Transverse colon (tissue), 4 donors: ENCODE measurements at regions not wholly inside any gene's neighbourhood (a gene's known extent, or its start where the extent isn't known, plus 50 kb on each side); places are given as distances from the start of the nearest gene placed in this dataset.

Experiments used
- DNase-seq: peaks from one replicate; pipeline ENCODE4 v3.0.0-alpha.2; 2019
- H3K27ac ChIP-seq, 4 donors: fragments of 200-600 bp; sonication (generic); 2 replicates each; pipeline ENCODE4 v1.5.1; 2016 to 2018; ENCODE audit warnings: inconsistent platforms in 4 of 4
- H3K27me3 ChIP-seq: fragments of 200-600 bp; sonication (generic); 2 replicates; pipeline ENCODE4 v1.5.1; 2017; ENCODE audit warnings: inconsistent platforms
- H3K36me3 ChIP-seq, 4 donors: fragments of 200-600 bp; sonication (generic); 2 replicates each; pipeline ENCODE4 v1.5.1; 2017 to 2019; ENCODE audit warnings: inconsistent platforms in 4 of 4
- H3K4me1 ChIP-seq, 4 donors: fragments of 200-600 bp; sonication (generic); 2 replicates each; pipeline ENCODE4 v1.5.1; 2017 to 2020; ENCODE audit warnings: inconsistent platforms in 4 of 4
- H3K4me3 ChIP-seq, 4 donors: fragments of 200-600 bp; sonication (generic); 1 replicate in 1 of 4; 2 replicates in 3 of 4; pipeline versions ENCODE4 v1.5.1 to v1.6.1; 2017 to 2019; ENCODE audit warnings: inconsistent platforms in 4 of 4
- H3K9me3 ChIP-seq, 2 donors: fragments of 200-600 bp; sonication (generic); 2 replicates each; pipeline ENCODE4 v1.5.1; 2017 to 2019; ENCODE audit warnings: inconsistent platforms in 2 of 2
- EP300 ChIP-seq: sonication (generic); formaldehyde crosslinking; IDR thresholded peaks from one replicate; pipeline ENCODE4 v1.6.1; 2017; ENCODE audit warnings: antibody characterized with exemption, low read depth
- POLR2A ChIP-seq: fragments of 450-650 bp; IDR thresholded peaks from one replicate; pipeline ENCODE4 v1.6.1; 2016; ENCODE audit warnings: antibody characterized with exemption, mild to moderate bottlenecking, moderate library complexity
- POLR2AphosphoS5 ChIP-seq, 3 donors: sonication (generic); formaldehyde crosslinking; IDR thresholded peaks; one replicate each; pipeline ENCODE4 v1.6.1; 2016; ENCODE audit warnings: antibody characterized with exemption in 3 of 3
- WGBS, 2 donors: methylation state at CpG; one replicate each; pipeline ENCODE4 v1.1.5; 2018; ENCODE audit warnings: low coverage in 1 of 2; 5-methylcytosine and 5-hydroxymethylcytosine counted together
- in situ Hi-C, 4 donors: fragments of 200-750 bp; cut with MboI; loops; one replicate each; pipeline versions ENCODE4 v1.15.0 to v1.15.1; 2017; ENCODE audit warnings: low sequenced_read_pairs in 3 of 4, low pct_ligation_motif_present in 1 of 4, low pct_unique_long_range_greater_than_20kb in 1 of 4
- intact Hi-C: fragments of 100-400 bp; cut with DNase I; formaldehyde crosslinking; loops from one replicate; pipeline ENCODE4 v1.15.1; 2023; ENCODE audit warnings: low total_unique reads
- TF ChIP-seq, protein P1 (sequence below), 5 experiments: fragments of 200-600 bp in 3 of 5; fragments of 450-650 bp in 2 of 5; sonication (generic) in 3 of 5; IDR thresholded peaks; 1 replicate in 2 of 5; 2 replicates in 3 of 5; pipeline ENCODE4 v1.5.1; 2016 to 2017; ENCODE audit warnings: antibody characterized with exemption in 5 of 5, inconsistent platforms in 3 of 5, mild to moderate bottlenecking in 2 of 5, moderate library complexity in 1 of 5

GRCh38 chr1:8091691-8092090 lies 65.6 kb upstream of the ERRFI1 start:
- DNase-seq: no peak
- Histone ChIP-seq H3K4me3 (no peak overlapping the region), H3K9me3 (no peaks in the 10 kb centered on the region), H3K36me3 (no peaks in the 10 kb centered on the region), H3K4me1 (peaks cover 7 to 41% (median 27%) of the 10 kb centered on the region in 4 donors), H3K27ac (no peak overlapping the region), H3K27me3 (no peaks in the 10 kb centered on the region)
- WGBS, 2 donors: 82 to 86% methylated on average over 2 of the region's 2 CpGs
- intact Hi-C loops: no loop called here
- in situ Hi-C loops: no loop called here
- no peak for TF ChIP-seq POLR2A
- TF ChIP-seq EP300: no peak
- TF ChIP-seq POLR2AphosphoS5 (IDR thresholded peaks at IDR 0.05): no peak
- TF ChIP-seq, protein P1, sequence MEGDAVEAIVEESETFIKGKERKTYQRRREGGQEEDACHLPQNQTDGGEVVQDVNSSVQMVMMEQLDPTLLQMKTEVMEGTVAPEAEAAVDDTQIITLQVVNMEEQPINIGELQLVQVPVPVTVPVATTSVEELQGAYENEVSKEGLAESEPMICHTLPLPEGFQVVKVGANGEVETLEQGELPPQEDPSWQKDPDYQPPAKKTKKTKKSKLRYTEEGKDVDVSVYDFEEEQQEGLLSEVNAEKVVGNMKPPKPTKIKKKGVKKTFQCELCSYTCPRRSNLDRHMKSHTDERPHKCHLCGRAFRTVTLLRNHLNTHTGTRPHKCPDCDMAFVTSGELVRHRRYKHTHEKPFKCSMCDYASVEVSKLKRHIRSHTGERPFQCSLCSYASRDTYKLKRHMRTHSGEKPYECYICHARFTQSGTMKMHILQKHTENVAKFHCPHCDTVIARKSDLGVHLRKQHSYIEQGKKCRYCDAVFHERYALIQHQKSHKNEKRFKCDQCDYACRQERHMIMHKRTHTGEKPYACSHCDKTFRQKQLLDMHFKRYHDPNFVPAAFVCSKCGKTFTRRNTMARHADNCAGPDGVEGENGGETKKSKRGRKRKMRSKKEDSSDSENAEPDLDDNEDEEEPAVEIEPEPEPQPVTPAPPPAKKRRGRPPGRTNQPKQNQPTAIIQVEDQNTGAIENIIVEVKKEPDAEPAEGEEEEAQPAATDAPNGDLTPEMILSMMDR (IDR thresholded peaks at IDR 0.05): no peak

GRCh38 chr1:8090241-8090702 lies 64.2 kb upstream of the ERRFI1 start:
- 54 to 61% methylated on average over 2 of the region's 2 CpGs for WGBS, 2 donors
- in situ Hi-C loops: no loop called here
- H3K9me3 ChIP-seq: no peaks in the 10 kb centered on the region
- H3K36me3 ChIP-seq: no peaks in the 10 kb centered on the region
- intact Hi-C loops: no loop called here
- peak overlapping the region; percentile 18 to 53 (median 39) for H3K27ac ChIP-seq
- H3K4me3 ChIP-seq: no peak overlapping the region
- no peaks in the 10 kb centered on the region for H3K27me3 ChIP-seq
- H3K4me1 ChIP-seq: peaks cover 2 to 27% (median 14%) of the 10 kb centered on the region in 4 donors
- TF ChIP-seq POLR2AphosphoS5 (IDR thresholded peaks at IDR 0.05) (peak in 1 of 3 donors; percentile 20), EP300 (no peak)
- no peak for DNase-seq

DNA sequence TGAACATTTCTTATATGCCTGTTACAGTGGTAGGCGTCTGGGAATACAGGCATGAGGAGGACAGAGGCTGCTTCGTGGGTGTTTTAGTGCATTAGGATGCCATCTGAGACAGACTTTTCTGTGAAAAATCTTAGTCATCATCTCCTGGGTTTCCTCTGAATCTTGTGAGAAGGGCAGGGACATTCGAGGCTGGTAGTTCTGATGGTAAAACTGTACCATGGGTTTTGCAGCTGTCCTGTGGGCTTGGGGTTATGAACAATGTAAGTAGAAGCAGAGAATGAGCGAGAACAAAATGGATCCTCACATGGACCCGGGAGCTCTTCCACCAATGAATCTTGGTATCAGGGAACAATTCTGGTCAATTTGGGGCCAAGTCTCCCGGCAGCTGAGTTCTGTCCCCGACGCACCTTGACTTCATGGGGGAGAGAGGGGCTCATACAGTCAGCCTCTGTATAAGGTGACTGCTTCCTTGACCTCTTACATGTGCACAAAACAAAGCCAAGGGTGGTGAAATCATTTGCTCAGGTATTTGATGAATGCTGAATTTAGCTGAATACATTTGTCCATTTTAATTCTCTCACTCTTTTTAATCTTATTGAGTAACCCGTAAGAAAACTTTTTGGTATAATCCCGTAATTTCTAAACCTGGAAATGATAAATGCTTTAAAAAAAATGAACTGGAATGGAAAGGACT lies 63.6 kb upstream of the ERRFI1 start:
- Histone ChIP-seq H3K27me3 (no peaks in the 10 kb centered on the region), H3K4me3 (no peak overlapping the region), H3K9me3 (no peaks in the 10 kb centered on the region), H3K4me1 (peaks cover 0 to 21% (median 8%) of the 10 kb centered on the region in 4 donors), H3K36me3 (no peaks in the 10 kb centered on the region), H3K27ac (peak overlapping the region in 3 of 4 donors; percentile 18 to 53 (median 42))
- intact Hi-C loops (no loop called here), in situ Hi-C loops (no loop called here)
- TF ChIP-seq EP300 (no peak), POLR2A (no peak), POLR2AphosphoS5 (IDR thresholded peaks at IDR 0.05) (no peak)
- TF ChIP-seq, protein P1 (IDR thresholded peaks at IDR 0.05): no peak
- no peak for DNase-seq
- 72 to 80% methylated on average over 5 to 10 of the region's 10 CpGs for WGBS, 2 donors

DNA sequence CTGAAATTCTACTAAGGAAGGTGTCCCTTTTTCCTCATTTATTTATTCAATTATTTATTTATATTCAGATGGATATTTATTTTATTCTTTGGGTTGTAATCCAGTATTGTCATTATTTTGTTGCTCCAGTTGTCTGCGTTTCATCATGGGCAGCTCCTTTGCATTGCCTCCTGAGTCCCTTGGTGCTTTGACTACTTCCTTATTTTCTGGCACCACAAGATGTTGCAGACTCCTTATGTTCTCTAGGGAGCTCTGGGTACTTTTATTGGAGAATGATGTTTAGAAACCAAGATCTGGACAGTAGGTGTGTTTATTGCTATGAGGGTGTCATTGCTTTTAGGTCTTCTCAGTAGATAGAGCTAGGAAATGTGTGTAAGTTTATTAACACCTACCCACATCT lies 59.9 kb upstream of the ERRFI1 start:
- peaks cover 3 to 30% (median 9%) of the 10 kb centered on the region in 4 donors for H3K4me1 ChIP-seq
- H3K27ac ChIP-seq: no peak overlapping the region
- no peaks in the 10 kb centered on the region for H3K27me3 ChIP-seq
- TF ChIP-seq EP300: no peak
- TF ChIP-seq POLR2AphosphoS5 (IDR thresholded peaks at IDR 0.05): no peak
- no peak for TF ChIP-seq POLR2A
- TF ChIP-seq, protein P1 (IDR thresholded peaks at IDR 0.05): no peak
- no peak for DNase-seq
- intact Hi-C loops: no loop called here
- no peak overlapping the region for H3K4me3 ChIP-seq
- no peaks in the 10 kb centered on the region for H3K36me3 ChIP-seq
- in situ Hi-C loops: no loop called here
- WGBS, 2 donors: 67 to 91% methylated on average over 1 of the region's 1 CpG
- H3K9me3 ChIP-seq: no peaks in the 10 kb centered on the region

- Histone ChIP-seq H3K4me1 (peaks cover 0 to 21% (median 9%) of the 10 kb centered on the region in 4 donors), H3K4me3 (no peak overlapping the region), H3K9me3 (no peaks in the 10 kb centered on the region), H3K36me3 (no peaks in the 10 kb centered on the region), H3K27me3 (no peaks in the 10 kb centered on the region), H3K27ac (no peak overlapping the region)
- 87 to 92% methylated on average over 6 of the region's 6 CpGs for WGBS, 2 donors
- intact Hi-C loops: no loop called here
- no peak for TF ChIP-seq POLR2AphosphoS5 (IDR thresholded peaks at IDR 0.05)
- TF ChIP-seq EP300: no peak
- TF ChIP-seq, protein P1 (IDR thresholded peaks at IDR 0.05): no peak
- no peak for TF ChIP-seq POLR2A
- no peak for DNase-seq
- in situ Hi-C loops: no loop called here
Measured at GRCh38 chr1:8084913-8085312, 58.8 kb upstream of the ERRFI1 start.
